ENCODE measurements at regions not wholly inside any gene's neighbourhood (a gene's known extent, or its start where the extent isn't known, plus 50 kb on each side); places are given as distances from the start of the nearest gene placed in this dataset.

DNA sequence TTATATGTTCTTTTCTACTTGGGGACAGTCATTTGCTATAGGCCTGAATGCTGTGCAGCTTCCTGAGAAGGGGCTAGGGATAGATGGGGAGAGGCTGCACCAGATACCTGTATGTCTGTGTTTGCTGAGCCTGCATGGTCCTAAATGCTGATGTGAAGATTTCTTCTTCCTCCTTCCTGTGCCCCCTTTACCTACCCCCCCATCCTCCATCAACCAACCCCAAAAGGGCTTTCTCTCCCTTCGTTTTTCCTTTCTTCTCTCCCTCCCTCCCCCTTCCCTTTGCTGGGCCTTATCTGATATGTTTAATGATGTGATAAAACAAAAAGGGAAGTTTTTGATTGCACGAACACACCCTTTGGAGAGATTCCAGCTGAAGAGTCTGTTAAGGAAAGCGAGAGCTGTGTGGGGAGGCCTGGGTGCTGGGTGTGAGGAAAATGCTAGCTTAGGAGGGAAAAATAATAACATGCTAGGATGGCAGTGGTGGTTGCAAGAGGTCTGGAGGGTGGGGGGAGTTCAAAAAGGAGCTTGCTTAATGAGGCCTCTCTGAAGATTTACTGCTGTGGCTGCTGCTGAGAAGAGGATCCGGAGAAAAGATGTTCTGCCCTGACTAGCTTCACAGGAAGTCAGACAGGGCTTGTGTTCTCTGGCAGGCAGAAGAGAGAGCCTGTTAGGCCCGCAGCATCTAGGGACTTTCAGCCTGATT lies 101.8 kb downstream of the SAMD9 start:
- DNase-seq (ENCODE audit: low read depth) = no peak

DNA sequence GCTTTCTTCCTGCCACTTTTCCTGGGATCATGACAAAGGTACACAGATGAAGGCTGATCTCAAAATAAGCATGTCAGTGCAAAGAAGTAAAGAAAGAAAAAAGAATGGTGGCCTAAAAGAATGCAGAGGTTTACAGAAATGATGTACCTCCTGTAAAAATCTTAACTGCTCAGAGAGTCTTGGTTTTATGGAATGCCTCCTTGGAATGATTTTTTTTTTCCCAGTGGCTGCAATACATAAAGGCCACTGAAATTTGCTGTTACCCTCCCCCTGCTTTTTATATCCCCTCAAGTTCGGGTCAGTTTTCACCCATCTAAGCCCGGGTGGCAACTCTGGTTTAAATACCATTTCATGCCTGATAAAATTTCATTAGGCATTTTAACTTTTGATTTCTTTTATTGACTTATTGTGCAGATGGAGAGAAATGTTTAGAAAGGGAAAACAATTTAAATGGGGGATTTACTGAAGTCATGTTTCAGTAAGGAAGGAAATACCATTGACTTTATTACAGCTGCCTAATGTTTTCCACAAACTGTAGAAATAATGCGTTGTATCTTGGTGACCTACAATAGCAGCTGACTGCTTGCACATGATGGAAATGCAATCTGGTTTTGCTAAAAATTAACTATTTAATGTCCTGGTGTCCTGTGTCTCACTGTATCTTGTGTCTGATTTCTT lies 102.5 kb downstream of the SAMD9 start:
- DNase-seq (ENCODE audit: low read depth) = no peak

DNA sequence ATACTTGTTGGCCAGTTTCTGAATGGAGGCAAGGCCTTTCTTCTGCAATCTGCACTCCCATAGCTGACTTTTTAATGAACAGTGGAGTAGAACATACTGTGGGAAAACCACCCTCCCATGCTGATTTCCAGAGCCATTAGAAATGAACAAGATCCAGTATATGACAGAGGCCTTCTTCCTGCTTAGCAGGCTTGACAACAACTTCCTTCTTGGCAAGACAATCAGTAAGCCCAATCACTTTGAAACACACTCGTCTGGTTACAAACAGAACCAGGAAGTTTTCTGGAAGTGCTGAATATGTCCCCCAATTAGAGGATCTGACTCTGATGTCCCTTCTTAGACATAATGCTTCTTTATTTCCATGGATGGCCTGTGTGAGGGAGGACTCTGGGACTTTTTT lies 103.4 kb downstream of the SAMD9 start:
- no peak for DNase-seq (ENCODE audit: low read depth)

DNA sequence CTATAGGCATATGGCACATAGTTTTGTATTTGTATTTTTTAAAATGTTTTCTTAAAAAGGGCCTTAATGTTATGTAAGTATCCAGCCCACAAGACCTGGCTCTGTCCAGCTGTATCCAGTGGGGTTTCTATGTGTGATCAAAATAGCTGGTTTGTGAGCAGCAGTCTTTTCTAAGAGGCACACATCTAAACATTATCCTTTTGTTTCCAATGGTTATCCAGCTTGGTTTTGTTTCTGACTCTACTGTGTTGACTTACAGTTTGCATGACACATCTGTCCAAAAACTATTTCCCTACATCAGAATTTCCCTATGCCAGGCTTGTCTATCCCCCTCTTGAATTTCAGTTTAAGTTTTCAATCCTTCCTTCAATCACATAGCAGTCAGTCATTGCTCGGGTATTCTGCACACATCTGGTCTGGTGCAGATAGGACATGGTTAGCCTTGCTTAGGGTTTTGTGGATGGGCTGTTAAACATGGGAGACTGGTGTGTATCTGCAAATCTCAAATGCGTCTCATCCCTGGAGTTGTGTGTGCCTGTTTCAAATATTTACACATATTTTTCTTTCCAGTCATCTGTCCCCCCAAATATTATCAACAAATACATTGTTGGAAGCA lies 104.2 kb downstream of the SAMD9 start:
- DNase-seq (ENCODE audit: low read depth) = no peak

DNA sequence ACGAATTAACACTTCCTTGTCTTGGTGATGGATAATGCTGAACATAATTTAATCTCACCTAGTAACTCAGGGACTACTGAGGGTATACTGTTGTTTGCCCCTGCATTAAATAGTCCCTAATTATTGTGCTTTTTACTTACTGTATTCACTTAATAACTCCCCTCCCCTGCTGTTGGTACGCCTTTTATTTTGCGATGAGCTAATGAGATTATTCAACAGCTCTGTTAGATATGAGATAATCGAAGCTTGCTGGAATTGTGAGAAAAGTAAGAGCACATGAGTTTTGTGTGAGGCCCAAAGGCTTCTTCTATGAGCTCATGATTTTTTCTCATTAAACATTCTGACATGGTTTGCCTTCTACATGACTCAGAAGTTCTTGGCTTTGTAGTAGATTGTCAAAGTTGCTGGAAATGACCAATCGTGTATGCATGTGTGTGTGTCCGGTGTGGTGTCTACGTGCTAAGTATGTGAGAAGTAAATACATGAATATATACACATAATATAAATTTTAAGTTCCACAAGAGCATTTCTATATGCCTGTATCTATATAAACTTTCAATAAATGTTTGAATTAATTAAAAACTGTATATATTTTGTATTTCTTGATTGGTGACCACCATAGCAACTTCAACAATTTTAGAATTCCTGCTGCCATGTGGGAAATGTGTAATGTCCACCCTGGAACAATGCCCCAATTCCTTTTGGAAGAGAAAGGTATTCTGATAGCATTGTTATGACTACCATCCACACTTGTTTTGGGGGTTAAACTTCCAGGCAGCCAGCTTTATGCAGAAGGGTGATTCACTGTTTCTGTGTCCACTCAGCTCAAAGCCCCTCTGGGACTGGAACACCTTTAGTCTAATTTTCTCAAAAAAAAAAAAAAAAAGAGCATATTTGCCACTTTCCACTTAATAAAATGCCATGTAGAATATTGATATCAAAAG lies 106.2 kb downstream of the SAMD9 start:
- DNase-seq (ENCODE audit: low read depth) = no peak

DNA sequence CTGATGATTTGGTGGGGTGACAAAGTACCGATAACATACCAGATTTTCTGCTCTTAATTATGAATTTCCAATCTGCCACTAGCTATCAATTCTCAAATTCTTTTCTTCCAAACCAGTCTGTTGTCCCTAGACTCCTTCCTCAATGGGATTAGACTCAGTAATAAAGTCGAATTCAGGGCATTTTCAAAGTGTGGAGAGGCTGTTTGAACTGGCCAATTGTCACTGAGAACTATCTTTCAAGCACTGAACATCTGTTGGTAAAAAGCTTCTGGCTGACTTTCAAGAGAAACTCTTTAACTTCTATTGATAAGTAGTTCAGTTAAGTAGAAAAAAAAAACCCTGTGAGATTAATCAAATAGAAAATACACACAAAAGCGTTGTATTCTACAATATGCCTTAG lies 108.9 kb downstream of the SAMD9 start:
- DNase-seq (ENCODE audit: low read depth) = no peak

DNA sequence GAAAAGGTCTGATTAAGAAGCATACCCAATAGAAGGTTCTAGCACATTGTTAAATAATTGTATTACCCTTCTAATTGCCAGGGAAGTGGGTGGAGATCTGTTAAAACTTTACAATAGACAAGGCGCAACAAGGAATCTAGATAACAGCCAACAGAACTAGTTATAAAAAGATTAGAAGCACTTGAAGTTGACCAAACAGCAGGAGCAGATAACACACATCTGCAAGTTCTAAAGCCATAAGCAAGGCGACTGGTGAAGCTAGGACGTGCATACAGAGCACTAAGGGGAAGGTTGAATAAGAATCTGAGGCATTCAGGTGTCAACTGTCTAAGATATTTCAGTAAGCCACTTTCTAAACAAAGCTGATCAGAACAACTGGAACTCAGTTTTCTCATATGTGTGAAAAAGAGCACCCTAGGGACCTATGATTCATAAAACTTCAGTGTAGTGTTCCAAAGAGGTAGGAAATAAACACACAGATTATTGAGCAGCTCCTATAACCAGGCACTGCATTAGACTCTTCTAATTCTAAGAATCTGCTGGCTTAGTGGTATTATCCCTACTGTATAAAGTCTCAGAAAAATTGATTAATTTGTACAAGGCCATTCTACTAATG lies 111.2 kb downstream of the SAMD9 start:
- DNase-seq (ENCODE audit: low read depth) = no peak

DNA sequence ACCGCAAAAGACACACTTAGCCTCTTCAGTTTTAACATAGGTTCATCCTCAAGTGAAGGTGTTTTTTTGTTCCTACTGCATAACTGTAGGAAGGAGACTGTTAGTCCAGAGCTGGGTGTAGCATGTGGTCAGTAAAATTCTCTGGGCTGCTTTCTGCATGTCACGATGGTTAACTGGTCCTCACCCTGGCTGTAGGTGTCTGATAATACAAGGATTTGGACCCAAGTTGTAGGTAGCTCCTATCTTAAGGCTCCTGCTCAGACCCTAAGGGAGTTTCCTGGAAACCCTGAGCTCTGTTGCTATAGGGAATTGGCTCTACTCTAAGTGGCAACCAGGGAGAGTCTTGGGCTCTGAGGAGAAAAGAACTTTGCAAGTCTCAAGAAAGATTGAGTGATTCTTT lies 112.9 kb downstream of the SAMD9 start:
- no peak for DNase-seq (ENCODE audit: low read depth)

DNA sequence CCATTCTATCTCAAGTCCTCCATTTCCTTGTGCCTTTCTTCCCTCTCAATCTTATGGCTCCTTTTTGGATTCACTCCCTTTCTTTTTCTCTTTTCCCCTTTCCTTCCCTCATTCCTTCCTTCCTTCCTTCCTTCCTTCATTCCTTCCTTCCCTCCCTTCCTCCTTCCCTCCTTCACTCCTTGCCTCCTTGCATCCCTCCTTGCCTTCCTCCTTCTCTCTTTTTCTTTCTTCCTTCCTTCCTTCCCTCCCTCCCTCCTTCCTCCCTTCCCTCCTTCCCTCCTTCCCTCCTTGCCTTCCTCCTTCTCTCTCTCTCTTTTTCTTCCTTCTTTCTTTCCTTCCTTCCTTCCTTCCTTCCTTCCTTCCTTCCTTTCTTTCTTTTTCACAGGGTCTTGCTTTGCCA lies 120.1 kb downstream of the SAMD9 start:
- no peak for DNase-seq (ENCODE audit: low read depth)

DNA sequence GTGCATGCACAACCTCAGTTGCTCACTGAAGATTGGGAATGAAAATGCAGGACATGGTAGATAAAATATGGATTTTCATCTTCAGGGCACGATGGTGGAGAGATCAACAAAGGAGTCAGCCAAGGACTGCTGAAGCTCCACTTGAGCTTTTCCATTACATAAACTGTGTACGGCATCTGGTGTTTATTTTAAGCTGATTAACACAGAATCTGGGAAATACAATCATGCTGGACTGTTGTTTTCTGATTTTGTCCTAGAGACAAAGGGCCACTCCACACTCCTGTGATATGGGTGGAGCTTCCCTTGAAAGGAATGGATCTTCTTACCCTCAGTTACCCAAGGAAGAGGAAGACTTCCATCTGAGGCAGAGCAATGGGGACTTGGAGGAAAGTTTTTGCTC lies 120.6 kb downstream of the SAMD9 start:
- no peak for DNase-seq (ENCODE audit: low read depth)

DNA sequence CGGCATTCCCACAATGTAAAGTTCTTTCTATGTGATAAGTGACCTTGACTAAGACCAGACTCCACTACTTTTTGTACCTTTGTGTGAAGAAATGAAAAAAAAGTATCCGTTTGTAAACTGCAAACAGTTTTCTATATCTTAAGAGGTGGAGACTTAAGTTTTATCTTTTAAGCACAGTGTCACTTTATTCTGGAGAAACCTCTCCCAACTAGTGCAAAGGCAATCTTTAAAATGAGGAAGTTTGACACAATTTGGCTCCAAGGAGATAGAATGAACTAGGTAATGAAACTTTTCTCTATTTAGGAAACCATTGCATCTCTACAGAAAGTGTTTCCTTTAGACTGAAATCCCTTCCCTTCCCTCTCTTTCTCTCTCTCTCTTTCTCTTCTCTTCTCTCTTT lies 122.9 kb downstream of the SAMD9 start:
- DNase-seq (ENCODE audit: low read depth) = no peak

DNA sequence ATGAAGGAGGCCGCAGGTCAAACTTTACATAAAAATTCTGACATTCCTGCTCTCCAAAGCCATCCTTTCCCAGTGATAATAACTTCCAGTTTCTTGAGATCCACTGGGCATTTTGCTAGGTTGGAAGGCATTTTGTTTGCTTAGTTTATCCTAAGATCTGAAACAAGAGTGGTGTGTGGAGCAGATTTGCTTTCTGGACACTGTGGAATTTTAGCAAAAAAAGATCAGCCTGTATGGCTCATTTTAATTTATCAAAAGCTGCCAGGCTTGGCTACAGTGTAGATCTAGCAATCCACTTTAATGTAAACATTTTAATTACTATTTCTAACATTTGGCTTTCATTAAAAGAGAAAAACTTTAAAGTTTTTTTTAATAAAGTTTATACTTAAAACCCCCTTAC lies 124.8 kb downstream of the SAMD9 start:
- DNase-seq (ENCODE audit: low read depth) = no peak

DNA sequence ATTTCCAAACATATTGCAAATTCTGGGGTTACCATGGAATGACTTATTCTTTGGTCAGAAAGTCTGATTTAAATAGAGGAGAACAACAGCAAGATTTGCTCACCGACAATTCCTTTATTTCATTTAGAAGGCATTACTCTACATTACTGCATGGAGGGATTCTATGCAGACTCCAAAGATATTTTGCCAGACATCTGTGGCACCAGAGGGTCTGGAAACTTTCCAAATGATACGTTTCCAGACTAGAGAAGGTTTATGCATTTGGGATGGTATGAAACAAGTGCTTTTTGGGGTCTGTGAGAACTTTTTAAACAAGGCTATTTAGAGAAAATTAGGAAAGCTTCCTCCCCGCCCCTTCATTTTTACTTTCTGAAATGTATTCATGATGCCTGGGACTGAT lies 125.3 kb downstream of the SAMD9 start:
- DNase-seq (ENCODE audit: low read depth) = no peak

DNA sequence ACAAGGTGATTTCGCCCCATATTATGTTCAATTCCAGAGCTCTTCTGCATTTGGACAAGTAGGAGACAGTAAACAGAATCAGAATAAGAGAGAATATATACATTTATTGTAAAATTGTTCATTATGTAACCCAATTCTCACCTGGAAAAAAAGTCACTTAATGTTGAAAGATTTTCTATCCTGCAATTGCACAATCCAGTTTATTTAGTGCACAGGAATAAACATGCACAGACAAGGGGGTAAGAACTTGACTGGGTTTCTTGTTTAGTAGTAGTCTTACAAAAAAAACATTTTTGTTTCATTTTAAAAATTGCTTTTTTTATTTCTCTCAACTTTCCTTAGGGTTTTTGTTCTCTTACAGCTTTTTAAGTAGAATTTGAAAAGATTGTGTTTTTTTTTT lies 126.6 kb downstream of the SAMD9 start:
- DNase-seq (ENCODE audit: low read depth) = no peak

DNA sequence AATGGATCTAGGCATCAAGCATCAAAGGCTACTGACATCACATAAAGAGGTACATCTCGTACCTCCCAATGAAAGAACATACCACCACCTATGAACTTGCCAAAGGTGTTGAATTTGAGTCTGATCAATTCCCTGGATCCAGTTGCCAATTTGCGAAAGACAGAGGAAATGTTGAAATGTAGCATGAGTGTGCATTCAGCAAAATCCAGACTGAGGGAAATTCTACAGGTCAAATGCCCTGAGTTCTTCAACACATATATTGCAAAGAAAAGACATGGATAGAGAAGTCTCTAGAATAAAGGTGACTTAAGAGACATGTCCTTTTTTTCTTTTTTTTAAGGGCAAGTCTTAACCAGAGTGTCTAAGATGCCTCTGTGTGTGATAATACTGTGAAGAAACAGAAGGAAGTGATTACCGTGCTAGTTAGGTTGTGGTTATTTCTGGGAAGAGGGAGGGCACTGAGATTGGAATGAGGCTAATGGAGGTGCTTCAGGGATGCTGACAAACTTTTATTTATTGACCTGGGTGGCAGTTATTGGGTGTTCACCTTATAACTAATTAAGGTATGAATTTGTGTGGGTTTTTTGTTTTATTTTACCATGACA lies 128.7 kb downstream of the SAMD9 start:
- no peak for DNase-seq (ENCODE audit: low read depth)

DNA sequence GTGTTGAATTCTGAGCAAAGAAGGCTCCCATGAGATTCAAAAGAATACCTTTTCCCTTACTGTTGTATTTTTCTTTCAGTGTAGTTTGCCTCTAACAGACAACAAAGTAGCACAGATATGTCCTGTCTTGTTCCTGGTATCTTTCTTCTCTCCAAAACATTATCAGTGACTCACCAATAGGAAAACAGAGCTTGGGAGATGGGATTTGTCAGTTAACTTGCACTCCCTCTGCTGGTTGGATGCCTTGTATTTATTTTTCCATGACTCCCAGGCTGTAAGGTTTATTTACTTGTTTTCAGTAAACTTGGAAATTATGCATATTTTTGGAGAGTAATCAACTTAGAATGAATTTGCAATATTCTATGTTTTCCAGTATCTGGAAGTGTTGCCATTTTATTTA lies 129.7 kb downstream of the SAMD9 start:
- no peak for DNase-seq (ENCODE audit: low read depth)

DNA sequence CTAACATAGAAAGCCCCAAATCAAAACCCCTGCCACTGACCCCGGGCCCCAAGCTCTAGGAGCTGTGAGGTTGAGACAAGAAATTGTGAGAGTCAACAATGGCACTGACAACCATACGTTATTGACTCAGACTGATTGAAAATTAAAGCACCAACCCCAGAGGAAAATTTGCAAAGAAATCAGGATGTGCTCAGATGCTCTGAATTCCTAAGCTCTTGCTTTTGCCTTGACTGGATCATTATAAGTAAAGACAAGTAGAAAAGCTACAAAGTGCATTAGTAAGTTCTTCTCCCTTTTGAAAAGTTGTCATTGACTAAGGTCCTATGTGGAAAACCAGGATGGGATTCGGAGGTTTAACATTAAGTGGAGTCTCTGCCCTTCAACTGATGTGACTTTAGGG lies 130.2 kb downstream of the SAMD9 start:
- no peak for DNase-seq (ENCODE audit: low read depth)

DNA sequence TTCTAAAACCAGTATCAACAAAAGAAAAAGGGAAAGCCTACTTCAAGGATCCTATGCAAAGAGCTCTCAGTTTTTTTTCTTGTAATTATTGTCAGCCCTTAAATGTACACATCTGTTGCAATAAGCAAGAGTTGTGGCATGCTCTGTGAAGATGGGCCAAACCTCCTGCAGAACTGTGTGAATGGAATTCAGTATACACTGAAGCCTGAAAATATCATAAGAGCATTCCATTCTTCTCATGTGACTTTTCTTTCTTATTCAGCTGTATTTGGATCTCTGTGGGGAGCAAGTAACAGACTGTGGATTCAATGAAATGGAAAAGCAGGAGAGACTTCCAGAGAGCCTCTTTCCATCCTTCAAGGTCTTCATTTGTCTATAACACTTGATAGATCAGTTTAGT lies 130.7 kb downstream of the SAMD9 start:
- no peak for DNase-seq (ENCODE audit: low read depth)

DNA sequence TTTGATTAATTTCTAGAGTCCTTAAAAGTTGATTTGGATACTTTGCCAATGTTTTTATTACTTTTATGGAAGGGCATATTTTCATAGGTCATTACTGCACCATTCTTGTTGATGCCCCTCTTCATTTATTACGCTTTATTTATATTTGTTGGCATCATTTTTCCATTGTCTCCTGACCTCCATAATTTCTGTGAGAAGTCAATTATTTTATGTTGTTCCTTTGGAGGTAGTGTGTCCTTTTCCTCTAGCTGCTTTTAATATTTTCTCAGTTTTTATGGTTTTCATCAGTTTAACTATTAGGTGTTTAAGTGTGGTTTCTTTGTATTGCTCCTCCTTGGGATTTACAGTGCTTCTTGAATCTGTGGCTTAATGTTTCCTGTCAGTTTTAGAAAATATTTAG lies 134.9 kb downstream of the SAMD9 start:
- DNase-seq (ENCODE audit: low read depth) = no peak

DNA sequence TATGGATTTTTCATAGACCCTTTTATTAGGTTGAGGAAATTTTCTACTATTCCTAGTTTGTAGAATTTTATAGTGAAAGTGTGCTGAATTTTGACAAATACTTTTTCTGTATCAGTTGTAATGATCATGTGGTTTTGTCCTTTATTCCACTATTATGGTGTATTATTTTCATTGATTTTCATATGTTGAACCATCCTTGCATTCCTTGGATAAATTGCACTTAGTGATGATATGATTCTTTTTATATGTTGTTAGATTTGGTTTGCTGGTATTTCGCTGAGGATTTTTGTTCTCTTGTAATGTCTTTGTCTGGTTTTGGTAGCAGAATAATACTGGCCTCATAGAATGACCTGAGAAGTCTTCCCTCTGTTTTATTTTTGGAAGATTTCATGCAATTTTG lies 140.6 kb upstream of the CDK6 start:
- DNase-seq (ENCODE audit: low read depth) = no peak

DNA sequence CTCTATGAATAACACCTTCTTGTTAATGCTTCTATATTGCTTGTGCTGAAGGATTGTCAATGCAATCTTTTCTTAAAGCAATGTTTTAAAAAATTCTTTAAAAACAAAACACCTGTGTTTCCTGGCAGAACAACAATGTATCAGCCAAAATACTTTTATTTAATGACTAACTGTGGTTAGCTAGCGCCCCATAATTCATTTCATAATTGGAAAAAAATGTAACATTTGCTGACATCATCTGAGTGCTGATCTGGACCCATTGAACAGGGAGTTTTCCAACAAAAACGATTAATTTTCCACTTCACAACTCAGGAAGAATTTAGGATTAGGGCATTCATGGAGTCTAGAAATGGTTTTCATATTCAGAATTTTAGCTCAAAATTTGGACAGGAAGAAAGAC lies 137.6 kb upstream of the CDK6 start:
- DNase-seq (ENCODE audit: low read depth) = no peak

DNA sequence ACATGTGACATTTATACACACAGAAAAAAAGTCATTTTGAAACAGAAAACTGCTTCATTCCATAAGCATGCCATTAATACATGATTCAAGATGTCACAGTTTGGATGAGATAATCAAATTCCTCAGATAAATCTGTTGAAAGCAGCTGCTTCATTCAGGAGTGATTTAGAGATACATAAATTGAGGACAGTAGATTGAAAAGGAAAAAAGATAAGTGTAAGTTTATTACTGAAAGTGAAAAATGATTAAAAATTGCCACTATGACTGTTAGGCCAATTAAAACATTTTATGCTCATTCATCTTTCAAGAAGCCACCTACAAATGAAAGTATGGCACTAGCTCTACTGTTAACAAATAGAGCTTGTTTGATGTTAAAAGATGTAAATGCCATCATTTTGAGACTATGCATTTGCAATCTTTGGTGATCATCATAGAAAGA lies 136.9 kb upstream of the CDK6 start:
- DNase-seq (ENCODE audit: low read depth) = no peak

Data from T-helper 22 cell (primary cell).